ENCODE measurements at regions not wholly inside any gene's neighbourhood (a gene's known extent, or its start where the extent isn't known, plus 50 kb on each side); places are given as distances from the start of the nearest gene placed in this dataset.

GRCh38 chr1:5650283-5651026, 341.8 kb downstream of the NPHP4 start:
- peak; percentile 79 for DNase-seq
- no peaks in the 10 kb centered on the region for H3K27me3 ChIP-seq (ENCODE audit: insufficient read depth, low read depth, severe bottlenecking)
- no peak for TF ChIP-seq CTCF (IDR thresholded peaks at IDR 0.05; ENCODE audit: low read depth, low read length)
- H3K4me3 ChIP-seq (ENCODE audit: low read depth, low read length) = no peak overlapping the region
- H3K27ac ChIP-seq = no peak overlapping the region
- H3K36me3 ChIP-seq = no peaks in the 10 kb centered on the region
- peaks cover 10% of the 10 kb centered on the region for H3K9me3 ChIP-seq (ENCODE audit: severe bottlenecking)

- no peak overlapping the region for H3K27ac ChIP-seq
- peaks cover 17% of the 10 kb centered on the region for H3K9me3 ChIP-seq (ENCODE audit: severe bottlenecking)
- no peaks in the 10 kb centered on the region for H3K36me3 ChIP-seq
- no peaks in the 10 kb centered on the region for H3K27me3 ChIP-seq (ENCODE audit: insufficient read depth, low read depth, severe bottlenecking)
- no peak overlapping the region for H3K4me3 ChIP-seq (ENCODE audit: low read depth, low read length)
- DNase-seq = no peak
- no peak for TF ChIP-seq CTCF (IDR thresholded peaks at IDR 0.05; ENCODE audit: low read depth, low read length)
Observed at GRCh38 chr1:5649795-5650194, 342.4 kb downstream of the NPHP4 start.

DNA sequence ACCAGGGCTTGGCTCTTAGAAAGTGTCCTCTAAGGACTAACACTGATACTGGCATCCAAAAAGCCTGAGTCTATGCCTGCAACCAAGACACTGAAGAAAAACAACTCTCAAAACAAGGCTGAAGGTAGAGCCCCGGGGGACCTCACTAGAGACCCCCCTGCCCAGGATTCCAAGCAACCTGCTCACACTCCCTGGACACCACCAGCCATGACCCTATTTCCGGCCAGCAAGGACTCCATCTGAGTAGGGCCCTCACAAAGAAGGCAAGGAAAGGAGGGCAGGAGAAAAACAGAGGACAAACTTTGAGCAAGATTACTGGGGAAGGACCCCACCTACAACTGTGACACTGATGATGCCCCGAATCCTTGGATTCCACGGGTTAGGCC, 343.1 kb downstream of the NPHP4 start:
- H3K9me3 ChIP-seq (ENCODE audit: severe bottlenecking) = peaks cover 18% of the 10 kb centered on the region
- H3K27me3 ChIP-seq (ENCODE audit: insufficient read depth, low read depth, severe bottlenecking) = no peaks in the 10 kb centered on the region
- H3K27ac ChIP-seq = no peak overlapping the region
- no peaks in the 10 kb centered on the region for H3K36me3 ChIP-seq
- no peak overlapping the region for H3K4me3 ChIP-seq (ENCODE audit: low read depth, low read length)
- DNase-seq = no peak
- TF ChIP-seq CTCF (IDR thresholded peaks at IDR 0.05; ENCODE audit: low read depth, low read length) = no peak

DNA sequence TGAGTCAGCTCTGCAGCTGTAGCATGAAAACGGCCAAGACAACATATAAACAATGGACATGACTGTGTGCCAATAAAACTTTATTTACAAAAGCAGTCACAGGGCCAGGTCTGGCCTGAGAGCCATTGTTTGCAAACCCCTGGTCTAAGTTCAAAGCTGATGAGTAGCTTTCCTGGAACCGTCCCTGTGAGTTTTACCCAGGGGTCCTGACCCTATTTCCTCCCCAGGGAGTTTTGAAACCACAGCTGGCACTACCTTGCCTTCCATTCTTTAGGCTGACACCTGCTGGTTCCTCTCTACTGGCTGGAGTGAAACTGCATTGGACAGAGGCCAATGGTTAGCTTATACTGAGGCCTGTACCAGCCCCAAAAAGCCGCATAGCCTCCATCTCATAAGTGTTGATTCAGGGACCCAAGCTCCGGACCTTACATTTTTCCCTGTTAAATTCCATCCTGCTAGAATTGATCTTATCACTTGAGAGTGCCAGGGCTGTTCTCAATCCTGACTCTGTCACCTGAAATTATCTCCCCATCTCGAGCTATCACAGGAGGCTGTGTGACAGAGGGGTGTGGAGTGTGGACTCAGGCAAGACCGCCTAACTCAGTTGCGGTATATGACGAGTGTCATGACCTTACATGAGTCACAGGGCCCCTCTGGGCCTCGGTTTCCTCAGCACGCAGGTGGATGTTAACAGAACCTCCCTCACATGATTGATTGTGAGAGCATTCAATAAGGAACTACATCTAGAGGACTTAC, 343.6 kb downstream of the NPHP4 start:
- Histone ChIP-seq H3K36me3 (no peaks in the 10 kb centered on the region), H3K27me3 (ENCODE audit: insufficient read depth, low read depth, severe bottlenecking) (no peaks in the 10 kb centered on the region), H3K27ac (no peak overlapping the region), H3K4me3 (ENCODE audit: low read depth, low read length) (no peak overlapping the region), H3K9me3 (ENCODE audit: severe bottlenecking) (peaks cover 17% of the 10 kb centered on the region)
- DNase-seq = no peak
- TF ChIP-seq CTCF (IDR thresholded peaks at IDR 0.05; ENCODE audit: low read depth, low read length) = no peak

GRCh38 chr1:5647234-5647633, 345.0 kb downstream of the NPHP4 start:
- Histone ChIP-seq H3K4me3 (ENCODE audit: low read depth, low read length) (no peak overlapping the region), H3K27me3 (ENCODE audit: insufficient read depth, low read depth, severe bottlenecking) (no peaks in the 10 kb centered on the region), H3K9me3 (ENCODE audit: severe bottlenecking) (peaks cover 17% of the 10 kb centered on the region), H3K27ac (no peak overlapping the region), H3K36me3 (no peaks in the 10 kb centered on the region)
- DNase-seq = no peak
- no peak for TF ChIP-seq CTCF (IDR thresholded peaks at IDR 0.05; ENCODE audit: low read depth, low read length)
